ENCODE measurements at regions not wholly inside any gene's neighbourhood (a gene's known extent, or its start where the extent isn't known, plus 50 kb on each side); places are given as distances from the start of the nearest gene placed in this dataset.
A peak's percentile ranks its signal among the peaks of the same experiment; 100 is the strongest.
"Not testable (repeated sequence)": the region's sequence is repeated elsewhere in the genome, so short reads cannot be mapped to it uniquely, and the experiment has no call there.

GRCh38 chr9:90169490-90169889 lies 473.1 kb downstream of the DIRAS2 start:
- no peak for DNase-seq (ENCODE audit: extremely low read depth in 1 of 2, low read depth in 1 of 2)

- not testable (repeated sequence) for DNase-seq (ENCODE audit: extremely low read depth in 1 of 2, low read depth in 1 of 2)
Measured at GRCh38 chr9:90173935-90174334, 468.7 kb downstream of the DIRAS2 start.

GRCh38 chr9:90174346-90174745 lies 468.3 kb downstream of the DIRAS2 start:
- DNase-seq (ENCODE audit: extremely low read depth in 1 of 2, low read depth in 1 of 2), result not testable (repeated sequence)

GRCh38 chr9:90175257-90175656 lies 467.4 kb downstream of the DIRAS2 start:
- no peak for DNase-seq (ENCODE audit: extremely low read depth in 1 of 2, low read depth in 1 of 2)

- DNase-seq (ENCODE audit: extremely low read depth in 1 of 2, low read depth in 1 of 2), result no peak
Measured at GRCh38 chr9:90175865-90176264, 466.8 kb downstream of the DIRAS2 start.

- no peak for DNase-seq (ENCODE audit: extremely low read depth in 1 of 2, low read depth in 1 of 2)
Measured at GRCh38 chr9:90176901-90177300, 465.7 kb downstream of the DIRAS2 start.

GRCh38 chr9:90180381-90180780 lies 462.2 kb downstream of the DIRAS2 start:
- DNase-seq (ENCODE audit: extremely low read depth in 1 of 2, low read depth in 1 of 2), result no peak

GRCh38 chr9:90188656-90189055 lies 454.0 kb downstream of the DIRAS2 start:
- DNase-seq (ENCODE audit: extremely low read depth in 1 of 2, low read depth in 1 of 2), result no peak

- no peak for DNase-seq (ENCODE audit: extremely low read depth in 1 of 2, low read depth in 1 of 2)
Measured at GRCh38 chr9:90189306-90189705, 453.3 kb downstream of the DIRAS2 start.

GRCh38 chr9:90192465-90192864 lies 450.2 kb downstream of the DIRAS2 start:
- DNase-seq (ENCODE audit: extremely low read depth in 1 of 2, low read depth in 1 of 2), result peak in 1 of 2 donors; percentile 8

- DNase-seq (ENCODE audit: extremely low read depth in 1 of 2, low read depth in 1 of 2), result no peak
Measured at GRCh38 chr9:90198956-90199355, 443.7 kb downstream of the DIRAS2 start.

GRCh38 chr9:90201766-90202165 lies 440.9 kb downstream of the DIRAS2 start:
- no peak for DNase-seq (ENCODE audit: extremely low read depth in 1 of 2, low read depth in 1 of 2)

GRCh38 chr9:90204128-90204831 lies 438.3 kb downstream of the DIRAS2 start:
- DNase-seq (ENCODE audit: extremely low read depth in 1 of 2, low read depth in 1 of 2), result no peak

GRCh38 chr9:90213045-90213444 lies 429.6 kb downstream of the DIRAS2 start:
- not testable (repeated sequence) for DNase-seq (ENCODE audit: extremely low read depth in 1 of 2, low read depth in 1 of 2)

GRCh38 chr9:90219548-90220118 lies 423.0 kb downstream of the DIRAS2 start:
- DNase-seq (ENCODE audit: extremely low read depth in 1 of 2, low read depth in 1 of 2), result peak in 1 of 2 donors; percentile 19

GRCh38 chr9:90221899-90222298 lies 420.7 kb downstream of the DIRAS2 start:
- not testable (repeated sequence) for DNase-seq (ENCODE audit: extremely low read depth in 1 of 2, low read depth in 1 of 2)

- DNase-seq (ENCODE audit: extremely low read depth in 1 of 2, low read depth in 1 of 2), result peak; percentile 22 to 51
Measured at GRCh38 chr9:90226839-90227338, 415.7 kb downstream of the DIRAS2 start.

GRCh38 chr9:90233081-90233480 lies 409.5 kb downstream of the DIRAS2 start:
- not testable (repeated sequence) for DNase-seq (ENCODE audit: extremely low read depth in 1 of 2, low read depth in 1 of 2)

GRCh38 chr9:90240541-90240940 lies 402.1 kb downstream of the DIRAS2 start:
- DNase-seq (ENCODE audit: extremely low read depth in 1 of 2, low read depth in 1 of 2), result no peak

- no peak for DNase-seq (ENCODE audit: extremely low read depth in 1 of 2, low read depth in 1 of 2)
Measured at GRCh38 chr9:90245661-90246060, 397.0 kb downstream of the DIRAS2 start.

GRCh38 chr9:90249094-90249493 lies 393.5 kb downstream of the DIRAS2 start:
- DNase-seq (ENCODE audit: extremely low read depth in 1 of 2, low read depth in 1 of 2), result no peak

GRCh38 chr9:90251316-90251715 lies 391.3 kb downstream of the DIRAS2 start:
- DNase-seq (ENCODE audit: extremely low read depth in 1 of 2, low read depth in 1 of 2), result no peak

All from stimulated activated CD8-positive, alpha-beta memory T cell treated with anti-CD3 and anti-CD28 coated beads, Interleukin-7, amount 100 ng/mL, for 48 hours (primary cell).